ENCODE measurements at regions not wholly inside any gene's neighbourhood (a gene's known extent, or its start where the extent isn't known, plus 50 kb on each side); places are given as distances from the start of the nearest gene placed in this dataset.

DNA sequence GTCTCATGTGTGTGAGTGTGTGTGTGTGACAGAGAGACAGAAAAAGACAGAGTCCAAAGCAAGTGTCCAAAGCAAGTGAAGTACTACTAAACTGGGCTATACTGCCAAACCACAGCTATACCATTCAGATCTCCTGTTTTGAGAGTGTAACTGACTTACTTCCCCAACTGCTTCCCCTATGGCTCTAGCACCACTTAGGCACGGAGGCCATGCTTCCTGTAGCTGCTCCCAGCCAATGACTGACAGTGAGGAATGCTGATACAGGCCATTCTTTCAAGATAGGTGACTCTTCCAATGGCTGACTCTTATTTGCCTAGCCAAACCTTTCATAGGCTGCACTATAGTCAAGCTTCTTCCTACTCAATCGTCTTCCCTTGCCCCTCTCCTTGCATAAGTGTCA, 393.2 kb downstream of the BCAT1 start:
- Mint-ChIP-seq H3K4me3 (ENCODE audit: low read depth) (no peak overlapping the region), H3K9me3 (no peaks in the 10 kb centered on the region), H3K4me1 (ENCODE audit: low read depth) (no peaks in the 10 kb centered on the region), H3K27ac (no peak overlapping the region), H3K27me3 (ENCODE audit: low read depth) (peaks cover 21% of the 10 kb centered on the region), H3K36me3 (ENCODE audit: low read depth) (no peaks in the 10 kb centered on the region)
- intact Hi-C loops (cut with micrococcal nuclease), result no loop called here
- no peak for DNase-seq (ENCODE audit: low spot score)

DNA sequence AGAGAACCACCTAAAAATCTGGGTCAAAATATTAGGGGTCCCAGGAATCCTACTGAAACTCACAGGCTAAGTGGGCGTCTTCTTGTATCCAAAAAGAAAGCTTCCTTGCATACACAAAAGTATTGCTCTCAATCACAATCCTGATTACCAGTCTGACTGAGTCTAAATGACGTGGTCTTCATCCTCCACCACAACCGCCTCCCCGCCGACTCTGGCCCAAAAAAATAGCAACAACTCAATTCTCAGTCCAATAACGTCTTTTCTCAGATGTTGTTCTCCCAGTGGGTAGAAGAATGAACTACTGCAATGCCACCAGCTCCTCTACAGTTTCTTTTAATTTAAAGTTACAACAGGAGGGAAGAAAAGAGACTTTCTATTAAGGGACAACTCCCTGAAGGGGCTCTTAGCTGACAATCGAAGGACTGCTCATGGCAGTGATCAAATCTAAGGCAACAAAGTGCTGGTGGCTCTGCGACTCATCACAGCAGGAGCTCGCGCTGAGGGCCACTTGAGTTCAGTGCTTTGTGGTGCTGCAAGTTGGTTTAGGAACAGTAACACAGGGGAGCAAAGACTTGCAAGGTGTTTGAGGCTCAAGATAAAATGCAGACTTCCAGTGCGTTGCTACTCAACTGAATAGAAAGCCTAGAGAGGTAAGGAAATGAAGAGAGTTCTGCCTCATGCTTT, 394.1 kb downstream of the BCAT1 start:
- no peaks in the 10 kb centered on the region for H3K36me3 Mint-ChIP-seq (ENCODE audit: low read depth)
- no peaks in the 10 kb centered on the region for H3K4me1 Mint-ChIP-seq (ENCODE audit: low read depth)
- H3K9me3 Mint-ChIP-seq, result no peaks in the 10 kb centered on the region
- H3K27me3 Mint-ChIP-seq (ENCODE audit: low read depth), result peaks cover 12% of the 10 kb centered on the region
- intact Hi-C loops (cut with micrococcal nuclease), result no loop called here
- no peak overlapping the region for H3K27ac Mint-ChIP-seq
- DNase-seq (ENCODE audit: low spot score), result no peak
- no peak overlapping the region for H3K4me3 Mint-ChIP-seq (ENCODE audit: low read depth)

- Mint-ChIP-seq H3K9me3 (no peaks in the 10 kb centered on the region), H3K36me3 (ENCODE audit: low read depth) (no peaks in the 10 kb centered on the region), H3K4me1 (ENCODE audit: low read depth) (no peaks in the 10 kb centered on the region), H3K4me3 (ENCODE audit: low read depth) (no peak overlapping the region), H3K27ac (no peak overlapping the region), H3K27me3 (ENCODE audit: low read depth) (peaks cover 10% of the 10 kb centered on the region)
- intact Hi-C loops (cut with micrococcal nuclease), result no loop called here
- DNase-seq (ENCODE audit: low spot score), result no peak
These were observed 395.6 kb downstream of the BCAT1 start for GRCh38 chr12:24553259-24553658.

GRCh38 chr12:24551163-24551786, 397.6 kb downstream of the BCAT1 start:
- no peaks in the 10 kb centered on the region for H3K4me1 Mint-ChIP-seq (ENCODE audit: low read depth)
- H3K36me3 Mint-ChIP-seq (ENCODE audit: low read depth), result no peaks in the 10 kb centered on the region
- no peak for DNase-seq (ENCODE audit: low spot score)
- H3K4me3 Mint-ChIP-seq (ENCODE audit: low read depth), result no peak overlapping the region
- peaks cover 3% of the 10 kb centered on the region for H3K27me3 Mint-ChIP-seq (ENCODE audit: low read depth)
- intact Hi-C loops (cut with micrococcal nuclease), result no loop called here
- no peak overlapping the region for H3K27ac Mint-ChIP-seq
- H3K9me3 Mint-ChIP-seq, result no peaks in the 10 kb centered on the region

DNA sequence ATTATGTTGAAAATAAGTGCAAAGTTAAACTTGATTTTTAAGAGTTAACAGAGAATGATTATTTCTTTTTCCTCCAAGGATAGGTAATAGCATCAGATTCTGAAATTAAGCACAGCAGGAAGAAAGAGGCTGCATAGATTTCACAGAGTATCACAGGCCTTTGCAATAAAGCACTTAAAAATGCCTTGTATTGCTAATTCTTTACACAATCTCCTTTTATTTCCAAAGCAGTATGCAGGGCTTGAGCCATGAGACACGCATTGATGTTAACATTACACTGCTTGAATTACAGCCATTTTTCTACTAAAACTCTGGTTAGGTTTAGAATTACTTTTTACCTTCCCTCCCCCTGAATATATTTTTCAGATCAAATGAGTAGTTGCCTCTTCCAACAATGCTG, 398.3 kb downstream of the BCAT1 start:
- no peak for DNase-seq (ENCODE audit: low spot score)
- intact Hi-C loops (cut with micrococcal nuclease), result no loop called here
- no peak overlapping the region for H3K27ac Mint-ChIP-seq
- no peaks in the 10 kb centered on the region for H3K9me3 Mint-ChIP-seq
- H3K4me1 Mint-ChIP-seq (ENCODE audit: low read depth), result no peaks in the 10 kb centered on the region
- no peak overlapping the region for H3K4me3 Mint-ChIP-seq (ENCODE audit: low read depth)
- H3K27me3 Mint-ChIP-seq (ENCODE audit: low read depth), result peaks cover 3% of the 10 kb centered on the region
- no peaks in the 10 kb centered on the region for H3K36me3 Mint-ChIP-seq (ENCODE audit: low read depth)

DNA sequence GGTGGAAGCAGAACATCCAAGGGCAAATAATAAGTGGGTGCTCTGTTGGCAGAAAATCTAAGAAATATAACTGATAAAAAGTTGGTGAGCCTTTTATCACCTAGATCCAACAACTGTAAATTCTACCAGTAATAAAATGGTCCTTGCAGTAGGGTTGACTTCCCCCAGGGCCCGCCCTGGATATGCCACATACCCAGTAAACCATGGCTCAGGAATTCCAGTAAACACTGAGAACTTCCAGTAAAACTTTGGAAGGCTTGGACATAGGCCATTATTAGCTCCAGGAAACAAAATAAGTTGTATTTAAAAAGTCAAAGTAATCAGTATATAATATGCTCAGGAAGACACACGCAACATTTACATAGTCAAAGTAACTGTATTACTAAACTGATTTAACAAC, 402.2 kb downstream of the BCAT1 start:
- Mint-ChIP-seq H3K36me3 (ENCODE audit: low read depth) (no peaks in the 10 kb centered on the region), H3K27me3 (ENCODE audit: low read depth) (peaks cover 3% of the 10 kb centered on the region), H3K27ac (no peak overlapping the region), H3K9me3 (no peaks in the 10 kb centered on the region), H3K4me3 (ENCODE audit: low read depth) (no peak overlapping the region), H3K4me1 (ENCODE audit: low read depth) (no peaks in the 10 kb centered on the region)
- intact Hi-C loops (cut with micrococcal nuclease), result no loop called here
- no peak for DNase-seq (ENCODE audit: low spot score)

DNA sequence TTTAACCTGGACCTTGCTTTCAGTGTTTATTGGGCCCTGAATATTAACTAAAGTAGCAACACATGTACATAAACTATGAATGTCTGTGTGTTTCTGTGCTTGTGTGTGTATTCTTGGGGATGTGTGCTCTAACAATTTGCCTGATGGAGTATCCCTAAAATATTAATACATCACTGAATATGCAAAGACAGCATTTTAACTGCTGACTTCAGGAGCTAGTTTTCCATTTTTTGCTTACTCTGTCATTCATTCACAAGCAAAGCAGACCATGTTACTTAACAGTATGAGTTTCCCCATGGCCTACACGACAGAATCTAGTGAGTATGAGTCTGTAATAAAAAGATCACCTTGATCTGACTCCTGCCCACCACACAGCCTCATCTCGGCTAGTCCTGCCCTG, 402.8 kb downstream of the BCAT1 start:
- Mint-ChIP-seq H3K9me3 (no peaks in the 10 kb centered on the region), H3K36me3 (ENCODE audit: low read depth) (no peaks in the 10 kb centered on the region), H3K4me3 (ENCODE audit: low read depth) (no peak overlapping the region), H3K27ac (no peak overlapping the region), H3K4me1 (ENCODE audit: low read depth) (no peaks in the 10 kb centered on the region), H3K27me3 (ENCODE audit: low read depth) (peaks cover 3% of the 10 kb centered on the region)
- DNase-seq (ENCODE audit: low spot score), result no peak
- intact Hi-C loops (cut with micrococcal nuclease), result no loop called here

- Mint-ChIP-seq H3K27me3 (ENCODE audit: low read depth) (peaks cover 3% of the 10 kb centered on the region), H3K4me3 (ENCODE audit: low read depth) (no peak overlapping the region), H3K36me3 (ENCODE audit: low read depth) (no peaks in the 10 kb centered on the region), H3K4me1 (ENCODE audit: low read depth) (no peaks in the 10 kb centered on the region), H3K27ac (no peak overlapping the region), H3K9me3 (no peaks in the 10 kb centered on the region)
- DNase-seq (ENCODE audit: low spot score), result no peak
- intact Hi-C loops (cut with micrococcal nuclease), result no loop called here
These were observed 404.5 kb downstream of the BCAT1 start for GRCh38 chr12:24544368-24544767.

DNA sequence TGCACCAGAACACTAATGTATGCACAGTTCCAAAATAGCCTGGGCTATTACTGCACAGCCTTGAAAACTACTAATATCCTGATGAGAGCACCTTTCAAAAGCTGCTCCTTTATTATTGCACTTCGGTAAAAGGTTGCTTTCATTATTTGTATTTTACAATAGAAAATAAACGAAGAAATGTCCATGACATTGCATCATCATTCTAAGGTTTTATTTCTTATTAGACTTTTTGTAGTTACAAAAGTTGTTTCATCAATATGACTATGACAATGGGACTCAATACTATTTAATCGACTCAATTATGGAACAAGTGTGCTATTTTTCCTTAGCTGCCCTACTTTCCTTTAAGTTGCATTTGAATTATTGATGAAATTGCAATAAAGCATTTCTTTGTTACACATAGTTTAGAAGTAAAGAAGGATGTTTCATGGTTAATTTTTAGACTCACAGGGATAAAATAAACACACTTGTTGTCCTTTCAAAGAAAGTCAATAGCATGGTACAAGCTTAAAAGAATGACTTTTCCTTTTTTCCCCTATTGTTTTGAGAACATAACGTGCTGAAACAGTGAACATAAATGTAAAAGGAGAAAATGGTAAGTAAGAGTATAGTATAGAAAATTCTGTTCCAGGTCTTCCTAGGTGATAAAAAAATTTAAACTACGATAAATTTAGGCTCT, 407.6 kb downstream of the BCAT1 start:
- H3K36me3 Mint-ChIP-seq (ENCODE audit: low read depth), result no peaks in the 10 kb centered on the region
- H3K27ac Mint-ChIP-seq, result no peak overlapping the region
- intact Hi-C loops (cut with micrococcal nuclease), result no loop called here

DNA sequence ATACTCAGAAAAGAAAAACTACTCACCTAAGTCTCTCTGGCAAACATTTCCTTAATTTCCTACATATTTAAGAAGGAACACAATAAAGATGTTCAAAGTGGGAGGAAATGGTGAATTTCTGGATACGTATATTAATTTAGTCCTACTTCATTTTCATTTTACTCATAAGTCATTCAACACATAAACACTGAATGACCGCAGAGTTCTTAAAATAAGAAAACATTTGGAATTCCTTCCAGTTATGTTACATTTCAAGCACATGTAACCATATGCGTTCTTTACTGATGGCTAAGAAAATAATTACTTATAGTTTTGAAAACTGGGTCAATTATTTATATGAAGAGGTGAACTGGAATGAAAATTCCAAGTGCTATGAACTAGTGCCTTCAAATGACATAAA, 409.3 kb downstream of the BCAT1 start:
- intact Hi-C loops (cut with micrococcal nuclease), result no loop called here
- Mint-ChIP-seq H3K27ac (no peak overlapping the region), H3K27me3 (ENCODE audit: low read depth) (no peaks in the 10 kb centered on the region), H3K4me3 (ENCODE audit: low read depth) (no peak overlapping the region), H3K36me3 (ENCODE audit: low read depth) (no peaks in the 10 kb centered on the region), H3K4me1 (ENCODE audit: low read depth) (no peaks in the 10 kb centered on the region), H3K9me3 (no peaks in the 10 kb centered on the region)
- DNase-seq (ENCODE audit: low spot score), result no peak

More for the DNA sequence above, 407.6 kb downstream of the BCAT1 start:
- DNase-seq (ENCODE audit: low spot score), result no peak
- H3K9me3 Mint-ChIP-seq, result no peaks in the 10 kb centered on the region
- H3K4me3 Mint-ChIP-seq (ENCODE audit: low read depth), result no peak overlapping the region
- H3K4me1 Mint-ChIP-seq (ENCODE audit: low read depth), result no peaks in the 10 kb centered on the region
- H3K27me3 Mint-ChIP-seq (ENCODE audit: low read depth), result no peaks in the 10 kb centered on the region

GRCh38 chr12:24537083-24537860, 411.6 kb downstream of the BCAT1 start:
- intact Hi-C loops (cut with micrococcal nuclease), result no loop called here
- no peak for DNase-seq (ENCODE audit: low spot score)
- Mint-ChIP-seq H3K4me1 (ENCODE audit: low read depth) (no peaks in the 10 kb centered on the region), H3K27ac (no peak overlapping the region), H3K4me3 (ENCODE audit: low read depth) (no peak overlapping the region), H3K9me3 (no peaks in the 10 kb centered on the region), H3K27me3 (ENCODE audit: low read depth) (no peaks in the 10 kb centered on the region), H3K36me3 (ENCODE audit: low read depth) (no peaks in the 10 kb centered on the region)

DNA sequence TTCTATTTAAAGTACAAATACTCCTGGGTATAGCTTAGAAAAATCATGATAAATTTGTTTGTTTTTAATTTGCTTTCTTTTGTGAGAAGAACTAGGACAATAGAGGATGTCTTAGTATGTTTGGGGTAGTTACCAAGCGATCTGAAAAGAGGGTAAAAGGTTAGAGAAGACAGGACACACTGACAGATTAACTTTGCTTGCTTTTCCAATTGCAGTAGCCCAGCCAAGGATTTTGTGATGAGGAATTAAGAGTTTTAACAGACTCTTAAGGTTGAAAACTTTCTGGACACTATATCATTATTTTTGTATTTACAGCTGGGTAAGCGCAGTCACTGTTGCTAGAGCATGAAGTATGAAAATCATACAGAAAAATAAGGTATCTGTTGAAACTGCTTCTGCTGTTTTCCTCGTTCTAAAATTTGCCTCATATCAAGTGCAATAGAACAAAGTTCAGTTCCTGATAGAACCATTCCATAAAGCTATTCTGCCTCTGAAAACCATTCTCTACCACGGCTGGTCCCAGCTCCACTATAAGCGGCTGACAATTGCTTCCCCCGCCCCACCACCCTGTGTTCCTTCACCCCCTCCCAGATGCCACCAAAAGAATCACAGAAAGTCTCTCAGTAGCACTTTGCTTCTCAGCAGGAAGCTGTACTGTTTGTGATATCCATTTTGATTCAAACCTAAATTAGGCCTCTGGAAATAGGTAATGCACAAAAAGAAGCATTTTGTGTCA, 413.4 kb downstream of the BCAT1 start:
- Mint-ChIP-seq H3K4me3 (ENCODE audit: low read depth) (no peak overlapping the region), H3K27me3 (ENCODE audit: low read depth) (no peaks in the 10 kb centered on the region), H3K36me3 (ENCODE audit: low read depth) (no peaks in the 10 kb centered on the region), H3K9me3 (no peaks in the 10 kb centered on the region), H3K27ac (no peak overlapping the region), H3K4me1 (ENCODE audit: low read depth) (no peaks in the 10 kb centered on the region)
- no peak for DNase-seq (ENCODE audit: low spot score)
- intact Hi-C loops (cut with micrococcal nuclease), result no loop called here

All from activated T-helper 2 cell treated with anti-CD3 and anti-CD28 coated beads, Interferon-gamma antibody, Interleukin-2, Interleukin-4, amounts not matched to agents 10 μg/mL and 5 μg/mL and 100 μg/mL, durations not matched to agents 14 hours and 24 hours and 36 hours (primary cell).